ENCODE measurements at regions not wholly inside any gene's neighbourhood (a gene's known extent, or its start where the extent isn't known, plus 50 kb on each side); places are given as distances from the start of the nearest gene placed in this dataset.

DNA sequence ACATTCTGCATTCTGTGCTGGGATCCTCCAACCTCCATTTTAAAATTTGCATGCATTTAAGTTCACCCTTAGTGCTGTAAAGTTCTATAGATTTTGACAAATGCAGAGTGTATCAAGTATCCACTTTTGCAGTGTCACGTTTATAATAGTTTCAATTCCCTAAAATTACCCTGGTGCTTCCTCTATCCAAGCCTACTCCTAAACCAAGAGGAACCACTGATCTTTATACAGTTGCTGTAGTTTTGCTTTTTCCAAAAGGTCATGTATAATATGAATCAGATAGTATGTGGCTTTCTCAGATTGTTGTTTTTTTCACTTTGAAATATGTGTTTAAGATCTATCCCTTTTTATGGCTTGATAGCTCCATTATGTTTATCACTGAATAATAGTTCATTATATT is 468.4 kb upstream of the CDH6 start:
- no peak for TF ChIP-seq CTCF (IDR thresholded peaks at IDR 0.05; ENCODE audit: insufficient read depth, low read length)
- TF ChIP-seq SPI1 (IDR thresholded peaks at IDR 0.05; ENCODE audit: borderline replicate concordance, low read depth): no peak

Measured in HL-60 (cell line).